ENCODE measurements at regions not wholly inside any gene's neighbourhood (a gene's known extent, or its start where the extent isn't known, plus 50 kb on each side); places are given as distances from the start of the nearest gene placed in this dataset.

- no peak for TF ChIP-seq SUZ12 (IDR thresholded peaks at IDR 0.05; ENCODE audit: extremely low read depth, insufficient read depth, insufficient read length)
- TF ChIP-seq ZNF274 (IDR thresholded peaks at IDR 0.05; ENCODE audit: low read depth, low read length) = no peak
- no peak for TF ChIP-seq YY1 (IDR thresholded peaks at IDR 0.05; ENCODE audit: insufficient read depth, insufficient read length)
These were observed 876.2 kb downstream of the C12orf50 start for GRCh38 chr12:87152841-87153528.
